ENCODE measurements at regions not wholly inside any gene's neighbourhood (a gene's known extent, or its start where the extent isn't known, plus 50 kb on each side); places are given as distances from the start of the nearest gene placed in this dataset.

DNA sequence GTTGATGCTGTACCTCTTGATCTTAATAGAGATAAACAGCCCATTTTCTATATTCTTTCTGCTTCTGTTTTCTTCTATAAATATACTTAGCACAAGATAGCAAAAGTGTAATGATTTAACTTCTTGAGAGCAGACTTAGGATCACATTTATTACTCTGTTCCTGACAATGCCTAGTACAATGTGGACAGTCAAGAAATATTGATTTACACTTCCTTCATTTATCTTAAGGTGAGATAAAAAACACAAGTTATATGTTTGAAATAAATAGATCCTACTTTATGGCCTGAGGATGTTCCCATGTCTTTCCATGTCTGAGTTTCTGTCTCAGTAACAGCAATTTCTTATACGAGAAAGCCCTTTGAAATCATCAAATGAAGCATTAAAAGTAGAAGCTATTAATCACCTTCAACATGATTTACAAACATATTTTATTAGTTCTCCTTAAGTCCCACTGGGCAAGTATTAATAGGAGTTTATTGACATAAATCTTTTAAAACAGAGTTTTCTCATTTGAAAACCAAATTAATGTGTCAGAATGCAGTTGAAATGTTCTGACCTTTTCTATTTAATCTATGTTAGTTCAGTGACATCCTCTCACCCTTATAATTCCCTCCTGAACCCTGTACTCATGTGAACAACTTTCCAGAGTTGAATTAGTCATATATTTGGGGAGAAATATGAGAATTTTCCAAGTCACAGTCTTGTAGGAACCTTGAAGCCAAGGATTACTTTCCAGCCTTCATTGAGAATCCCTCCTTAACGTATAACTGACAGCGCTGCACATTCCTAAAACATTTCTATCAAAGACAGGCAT, 1611.7 kb upstream of the TENM4 start:
- no peak overlapping the region for H3K27ac ChIP-seq (ENCODE audit: low read depth, low read length)
- H3K36me3 ChIP-seq (ENCODE audit: control insufficient read depth, low read length), result no peaks in the 10 kb centered on the region
- no peaks in the 10 kb centered on the region for H3K27me3 ChIP-seq (ENCODE audit: control insufficient read depth, low read length)
- H3K9me3 ChIP-seq (ENCODE audit: control insufficient read depth, insufficient read depth, low read length), result no peaks in the 10 kb centered on the region
- no peaks in the 10 kb centered on the region for H3F3A ChIP-seq (ENCODE audit: control insufficient read depth, insufficient read depth)
- no peaks in the 10 kb centered on the region for H3K4me1 ChIP-seq (ENCODE audit: control insufficient read depth, low read length)
- no peak for TF ChIP-seq EZH2phosphoT487 (IDR thresholded peaks at IDR 0.05; ENCODE audit: borderline replicate concordance, low read length)
- TF ChIP-seq, protein P1, sequence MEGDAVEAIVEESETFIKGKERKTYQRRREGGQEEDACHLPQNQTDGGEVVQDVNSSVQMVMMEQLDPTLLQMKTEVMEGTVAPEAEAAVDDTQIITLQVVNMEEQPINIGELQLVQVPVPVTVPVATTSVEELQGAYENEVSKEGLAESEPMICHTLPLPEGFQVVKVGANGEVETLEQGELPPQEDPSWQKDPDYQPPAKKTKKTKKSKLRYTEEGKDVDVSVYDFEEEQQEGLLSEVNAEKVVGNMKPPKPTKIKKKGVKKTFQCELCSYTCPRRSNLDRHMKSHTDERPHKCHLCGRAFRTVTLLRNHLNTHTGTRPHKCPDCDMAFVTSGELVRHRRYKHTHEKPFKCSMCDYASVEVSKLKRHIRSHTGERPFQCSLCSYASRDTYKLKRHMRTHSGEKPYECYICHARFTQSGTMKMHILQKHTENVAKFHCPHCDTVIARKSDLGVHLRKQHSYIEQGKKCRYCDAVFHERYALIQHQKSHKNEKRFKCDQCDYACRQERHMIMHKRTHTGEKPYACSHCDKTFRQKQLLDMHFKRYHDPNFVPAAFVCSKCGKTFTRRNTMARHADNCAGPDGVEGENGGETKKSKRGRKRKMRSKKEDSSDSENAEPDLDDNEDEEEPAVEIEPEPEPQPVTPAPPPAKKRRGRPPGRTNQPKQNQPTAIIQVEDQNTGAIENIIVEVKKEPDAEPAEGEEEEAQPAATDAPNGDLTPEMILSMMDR (IDR thresholded peaks at IDR 0.05; ENCODE audit: low read depth, low read length, poor library complexity, severe bottlenecking), result no peak
- no peaks in the 10 kb centered on the region for H4K20me1 ChIP-seq (ENCODE audit: control insufficient read depth, insufficient read depth, low read depth, low read length)
- no peak overlapping the region for H3K4me3 ChIP-seq (ENCODE audit: low read length)
- no peaks in the 10 kb centered on the region for H3K79me2 ChIP-seq (ENCODE audit: control insufficient read depth, low read length)
- no peaks in the 10 kb centered on the region for H3K9me2 ChIP-seq (replicated peaks; ENCODE audit: control insufficient read depth, low read length)
- H3K4me2 ChIP-seq (ENCODE audit: low read length), result no peak overlapping the region

DNA sequence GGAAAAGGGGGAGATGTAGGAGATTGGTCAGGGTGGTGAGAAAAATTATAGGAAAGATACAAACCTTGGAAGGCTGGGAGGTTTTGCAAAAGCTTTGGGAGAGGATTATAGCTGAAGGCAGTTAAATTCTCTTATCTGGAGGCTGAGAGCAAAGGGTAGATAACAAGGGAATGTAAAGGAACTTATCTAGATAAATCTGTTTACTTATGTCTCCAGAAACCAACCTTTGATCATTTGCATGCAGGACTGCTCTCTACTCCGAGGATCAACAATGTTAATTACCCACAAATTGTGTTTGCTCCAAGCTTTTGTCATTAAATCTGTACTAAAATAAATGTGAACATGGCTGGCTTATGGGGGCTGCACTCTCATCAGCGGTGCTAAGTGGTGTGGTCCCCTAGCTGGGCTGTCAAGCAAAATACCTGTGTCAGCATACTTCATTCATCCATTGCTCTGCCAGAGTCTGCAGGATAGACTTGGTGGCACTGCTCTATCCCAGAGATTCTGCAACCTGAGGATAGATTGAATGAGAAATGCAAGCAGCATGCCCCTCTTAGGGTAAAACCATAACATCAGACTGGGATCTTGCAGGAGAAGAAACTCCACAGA, 1599.2 kb upstream of the TENM4 start:
- no peaks in the 10 kb centered on the region for H3K27me3 ChIP-seq (ENCODE audit: control insufficient read depth, low read length)
- no peaks in the 10 kb centered on the region for H3K9me3 ChIP-seq (ENCODE audit: control insufficient read depth, insufficient read depth, low read length)
- H4K20me1 ChIP-seq (ENCODE audit: control insufficient read depth, insufficient read depth, low read depth, low read length), result no peaks in the 10 kb centered on the region
- H3F3A ChIP-seq (ENCODE audit: control insufficient read depth, insufficient read depth), result no peaks in the 10 kb centered on the region
- no peaks in the 10 kb centered on the region for H3K4me1 ChIP-seq (ENCODE audit: control insufficient read depth, low read length)
- TF ChIP-seq EZH2phosphoT487 (IDR thresholded peaks at IDR 0.05; ENCODE audit: borderline replicate concordance, low read length), result no peak
- TF ChIP-seq, protein P1 (IDR thresholded peaks at IDR 0.05; ENCODE audit: low read depth, low read length, poor library complexity, severe bottlenecking), result no peak
- no peak overlapping the region for H3K4me3 ChIP-seq (ENCODE audit: low read length)
- no peaks in the 10 kb centered on the region for H3K9me2 ChIP-seq (replicated peaks; ENCODE audit: control insufficient read depth, low read length)
- no peak overlapping the region for H3K27ac ChIP-seq (ENCODE audit: low read depth, low read length)
- no peaks in the 10 kb centered on the region for H3K36me3 ChIP-seq (ENCODE audit: control insufficient read depth, low read length)
- no peaks in the 10 kb centered on the region for H3K79me2 ChIP-seq (ENCODE audit: control insufficient read depth, low read length)
- no peak overlapping the region for H3K4me2 ChIP-seq (ENCODE audit: low read length)

DNA sequence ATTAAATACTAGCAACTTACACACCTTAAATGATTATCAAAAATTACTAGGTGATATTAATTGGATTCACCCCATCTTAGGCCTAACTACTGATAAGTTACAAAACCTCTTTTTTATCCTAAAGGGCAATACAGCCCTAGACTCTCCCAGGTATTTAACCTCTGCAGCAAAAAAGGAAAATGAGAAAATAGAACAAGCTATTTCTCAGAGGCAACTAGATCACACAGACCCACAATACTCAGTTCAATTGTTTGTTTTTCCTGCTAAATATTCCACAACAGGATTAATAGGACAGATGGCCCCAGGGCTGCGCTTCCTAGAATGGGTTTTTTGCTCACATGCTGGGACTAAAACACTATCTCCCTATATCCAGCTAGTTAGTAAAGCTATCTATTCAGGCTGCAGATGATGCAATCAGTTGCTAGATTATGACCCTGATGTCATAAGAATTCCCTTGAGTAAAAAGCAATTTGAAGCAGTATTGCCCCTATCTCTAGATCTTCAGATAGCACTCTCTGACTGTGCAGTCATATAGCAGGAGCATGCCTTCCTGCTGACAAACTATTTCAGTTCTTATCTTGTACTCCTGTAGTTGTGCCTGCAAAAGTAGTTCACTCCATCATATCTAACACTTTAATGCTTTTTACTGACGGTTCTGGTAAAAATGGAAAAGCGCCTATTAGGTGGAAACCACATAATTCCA, 1595.5 kb upstream of the TENM4 start:
- no peak overlapping the region for H3K4me2 ChIP-seq (ENCODE audit: low read length)

More for the DNA sequence above, 1595.5 kb upstream of the TENM4 start:
- H3K4me1 ChIP-seq (ENCODE audit: control insufficient read depth, low read length), result no peaks in the 10 kb centered on the region
- no peaks in the 10 kb centered on the region for H3F3A ChIP-seq (ENCODE audit: control insufficient read depth, insufficient read depth)
- H3K36me3 ChIP-seq (ENCODE audit: control insufficient read depth, low read length), result no peaks in the 10 kb centered on the region
- H4K20me1 ChIP-seq (ENCODE audit: control insufficient read depth, insufficient read depth, low read depth, low read length), result no peaks in the 10 kb centered on the region
- TF ChIP-seq, protein P1 (IDR thresholded peaks at IDR 0.05; ENCODE audit: low read depth, low read length, poor library complexity, severe bottlenecking), result no peak
- no peak for TF ChIP-seq EZH2phosphoT487 (IDR thresholded peaks at IDR 0.05; ENCODE audit: borderline replicate concordance, low read length)
- no peak overlapping the region for H3K27ac ChIP-seq (ENCODE audit: low read depth, low read length)
- no peaks in the 10 kb centered on the region for H3K9me2 ChIP-seq (replicated peaks; ENCODE audit: control insufficient read depth, low read length)
- H3K27me3 ChIP-seq (ENCODE audit: control insufficient read depth, low read length), result no peaks in the 10 kb centered on the region
- H3K9me3 ChIP-seq (ENCODE audit: control insufficient read depth, insufficient read depth, low read length), result no peaks in the 10 kb centered on the region
- H3K79me2 ChIP-seq (ENCODE audit: control insufficient read depth, low read length), result no peaks in the 10 kb centered on the region
- H3K4me3 ChIP-seq (ENCODE audit: low read length), result no peak overlapping the region
